ENCODE measurements at regions not wholly inside any gene's neighbourhood (a gene's known extent, or its start where the extent isn't known, plus 50 kb on each side); places are given as distances from the start of the nearest gene placed in this dataset.

DNA sequence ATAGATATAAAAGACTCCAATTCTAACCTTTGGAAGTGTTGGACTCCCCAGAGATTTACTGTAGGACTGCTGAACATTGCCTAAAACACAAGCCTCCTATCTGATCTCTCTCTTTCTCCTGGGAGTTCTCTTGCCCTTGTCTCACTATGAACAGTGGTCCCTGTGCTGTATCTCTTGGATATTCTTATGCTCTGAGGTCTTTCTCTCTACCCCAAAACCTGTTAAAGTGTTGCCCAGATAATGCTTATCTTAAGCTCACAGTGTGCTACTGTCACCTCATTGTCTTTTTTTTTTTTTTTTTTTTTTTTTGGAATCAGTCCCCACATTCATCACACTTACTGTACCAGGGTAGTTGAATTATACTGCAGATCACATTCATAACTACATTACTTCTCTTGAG is 131.0 kb upstream of the CBLB start:
- no peak for TF ChIP-seq CTCF (IDR thresholded peaks at IDR 0.05)
- Histone ChIP-seq H3K9me3 (no peaks in the 10 kb centered on the region), H3K27me3 (no peaks in the 10 kb centered on the region), H3K4me1 (ENCODE audit: control insufficient read depth in 1 of 2, insufficient read depth in 1 of 2, low read depth in 1 of 2, low read length in 1 of 2) (no peaks in the 10 kb centered on the region), H3K27ac (no peak overlapping the region), H3K36me3 (no peaks in the 10 kb centered on the region), H3K4me3 (ENCODE audit: low read depth in 1 of 2, low read length in 1 of 2) (no peak overlapping the region)

- H3K27ac ChIP-seq: no peak overlapping the region
- H3K4me1 ChIP-seq (ENCODE audit: control insufficient read depth in 1 of 2, insufficient read depth in 1 of 2, low read depth in 1 of 2, low read length in 1 of 2): no peaks in the 10 kb centered on the region
- TF ChIP-seq CTCF (IDR thresholded peaks at IDR 0.05): no peak
- H3K4me3 ChIP-seq (ENCODE audit: low read depth in 1 of 2, low read length in 1 of 2): no peak overlapping the region
- H3K9me3 ChIP-seq: no peaks in the 10 kb centered on the region
- no peaks in the 10 kb centered on the region for H3K27me3 ChIP-seq
- H3K36me3 ChIP-seq: no peaks in the 10 kb centered on the region
These were observed 133.1 kb upstream of the CBLB start for GRCh38 chr3:106001923-106002322.

DNA sequence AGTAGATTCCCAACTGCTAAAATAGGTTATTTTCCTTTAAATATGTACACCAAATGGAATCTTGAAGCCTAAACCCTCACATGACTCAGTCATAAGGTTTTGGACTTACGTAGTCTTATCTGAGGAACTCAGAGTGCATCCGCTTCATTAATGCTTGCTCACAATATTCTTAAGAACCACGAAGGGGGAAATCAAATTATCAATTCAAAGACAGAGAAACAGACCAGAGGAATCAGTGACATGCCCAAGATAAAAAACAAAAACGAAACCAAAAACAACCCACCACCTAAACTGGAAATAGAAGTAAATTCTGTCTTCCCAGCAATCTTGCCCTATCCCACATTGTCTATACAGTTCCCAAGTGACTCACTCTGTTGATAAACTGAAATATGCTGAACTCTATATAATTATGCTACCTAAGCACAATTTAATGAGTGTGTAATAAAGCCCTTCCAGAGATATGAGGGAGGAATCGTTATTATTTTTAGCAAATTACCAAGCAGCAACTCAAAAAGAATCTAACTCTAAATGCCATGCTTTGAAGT is 135.4 kb upstream of the CBLB start:
- TF ChIP-seq CTCF (IDR thresholded peaks at IDR 0.05): no peak
- Histone ChIP-seq H3K36me3 (no peaks in the 10 kb centered on the region), H3K4me3 (ENCODE audit: low read depth in 1 of 2, low read length in 1 of 2) (no peak overlapping the region), H3K9me3 (no peaks in the 10 kb centered on the region), H3K27me3 (no peaks in the 10 kb centered on the region), H3K27ac (no peak overlapping the region), H3K4me1 (ENCODE audit: control insufficient read depth in 1 of 2, insufficient read depth in 1 of 2, low read depth in 1 of 2, low read length in 1 of 2) (no peaks in the 10 kb centered on the region)

DNA sequence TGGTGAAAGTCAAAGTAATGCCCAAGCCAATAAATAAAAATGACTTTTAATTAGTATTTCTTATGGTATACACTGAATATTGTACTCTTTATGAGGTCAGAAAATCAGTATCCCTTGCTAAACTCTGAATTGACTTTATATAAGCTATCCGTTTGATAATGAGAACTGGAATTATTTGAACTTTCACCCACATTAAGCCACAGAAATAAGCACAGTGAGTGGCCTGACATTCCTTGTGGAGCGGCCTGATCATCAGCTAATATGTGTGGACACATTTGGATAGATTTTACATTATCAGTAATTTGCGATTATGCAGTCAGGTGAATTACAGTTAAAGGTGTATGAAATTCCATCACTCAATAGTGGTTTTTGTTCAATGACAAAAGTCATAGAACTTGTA is 136.0 kb upstream of the CBLB start:
- H3K9me3 ChIP-seq: no peaks in the 10 kb centered on the region
- no peaks in the 10 kb centered on the region for H3K36me3 ChIP-seq
- TF ChIP-seq CTCF (IDR thresholded peaks at IDR 0.05): no peak
- H3K4me3 ChIP-seq (ENCODE audit: low read depth in 1 of 2, low read length in 1 of 2): no peak overlapping the region
- no peaks in the 10 kb centered on the region for H3K27me3 ChIP-seq
- H3K27ac ChIP-seq: no peak overlapping the region
- no peaks in the 10 kb centered on the region for H3K4me1 ChIP-seq (ENCODE audit: control insufficient read depth in 1 of 2, insufficient read depth in 1 of 2, low read depth in 1 of 2, low read length in 1 of 2)

DNA sequence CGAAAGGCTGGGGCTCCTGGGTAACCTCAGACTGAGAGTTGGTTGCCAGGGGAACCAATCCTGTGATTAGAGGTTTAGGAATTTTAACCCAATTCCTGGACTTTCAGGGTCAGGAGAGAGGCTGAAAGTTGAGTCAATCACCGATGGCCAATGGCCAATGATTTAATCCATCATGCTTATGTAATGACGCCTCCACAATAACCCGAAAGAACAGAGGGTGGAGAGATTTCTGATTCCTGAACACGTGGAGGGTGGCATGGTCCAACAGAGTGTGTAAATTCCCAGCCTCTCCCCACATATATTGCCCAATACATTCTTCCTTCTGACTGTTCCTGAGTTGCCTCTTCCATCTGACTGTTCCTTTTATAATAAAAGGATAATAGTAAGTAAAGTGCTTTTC is 137.2 kb upstream of the CBLB start:
- no peak overlapping the region for H3K4me3 ChIP-seq (ENCODE audit: low read depth in 1 of 2, low read length in 1 of 2)
- H3K27ac ChIP-seq: no peak overlapping the region
- H3K27me3 ChIP-seq: no peaks in the 10 kb centered on the region
- TF ChIP-seq CTCF (IDR thresholded peaks at IDR 0.05): no peak
- H3K9me3 ChIP-seq: no peaks in the 10 kb centered on the region
- no peaks in the 10 kb centered on the region for H3K4me1 ChIP-seq (ENCODE audit: control insufficient read depth in 1 of 2, insufficient read depth in 1 of 2, low read depth in 1 of 2, low read length in 1 of 2)
- H3K36me3 ChIP-seq: no peaks in the 10 kb centered on the region

DNA sequence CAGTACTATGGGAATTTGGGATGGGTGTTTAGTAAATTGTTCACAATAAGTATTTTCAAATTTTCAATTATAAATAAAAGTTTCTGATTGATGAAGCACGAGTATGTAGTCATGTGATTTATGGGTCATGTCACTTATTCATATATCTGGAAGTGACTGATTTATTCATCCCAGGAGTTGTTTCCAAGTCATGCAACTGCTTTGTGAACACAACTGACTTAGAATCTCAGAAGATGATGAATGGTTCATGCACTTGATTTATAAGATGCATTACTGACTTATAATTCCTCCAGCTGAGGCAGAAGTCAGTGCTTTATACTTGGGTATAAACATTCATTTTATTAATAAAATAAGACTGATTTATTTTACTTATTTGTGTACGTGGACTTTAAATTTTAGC is 137.8 kb upstream of the CBLB start:
- no peaks in the 10 kb centered on the region for H3K36me3 ChIP-seq
- no peaks in the 10 kb centered on the region for H3K4me1 ChIP-seq (ENCODE audit: control insufficient read depth in 1 of 2, insufficient read depth in 1 of 2, low read depth in 1 of 2, low read length in 1 of 2)
- H3K27me3 ChIP-seq: no peaks in the 10 kb centered on the region
- no peaks in the 10 kb centered on the region for H3K9me3 ChIP-seq
- no peak overlapping the region for H3K4me3 ChIP-seq (ENCODE audit: low read depth in 1 of 2, low read length in 1 of 2)
- TF ChIP-seq CTCF (IDR thresholded peaks at IDR 0.05): no peak
- H3K27ac ChIP-seq: no peak overlapping the region

Data from neutrophil (primary cell).